CD8-positive, alpha-beta memory T cell (primary cell): ENCODE measurements at regions not wholly inside any gene's neighbourhood (a gene's known extent, or its start where the extent isn't known, plus 50 kb on each side); places are given as distances from the start of the nearest gene placed in this dataset.

Experiments
- CTCF ChIA-PET: fragments of 350-600 bp; sonication (Branson Sonifier 250); formaldehyde crosslinking; loops from one replicate; lab custom pipeline; 2021; ENCODE audit warnings: antibody characterized with exemption; lab: Charles Lee
- POLR2A ChIA-PET: fragments of 350-600 bp; sonication (Branson Sonifier 250); formaldehyde crosslinking; loops from one replicate; lab custom pipeline; 2021; ENCODE audit warnings: antibody characterized with exemption; lab: Charles Lee
- DNase-seq, 5 donors: peaks; one replicate each; pipeline versions ENCODE4 v3.0.0 to v3.0.0-alpha.2; 2020 to 2022; ENCODE audit warnings: mixed read lengths in 1 of 5
- H3K27ac ChIP-seq: one replicate; pipeline ENCODE4 v1.7.0; 2013; ENCODE audit warnings: low read depth, mild to moderate bottlenecking, low read length, moderate library complexity
- H3K27me3 ChIP-seq: 2 replicates; pipeline ENCODE4 v1.7.0; 2013; ENCODE audit warnings: low read length, mild to moderate bottlenecking; ENCODE audit not compliant: insufficient read depth, poor library complexity, severe bottlenecking
- H3K36me3 ChIP-seq: 2 replicates; pipeline ENCODE4 v1.7.0; 2013; ENCODE audit warnings: mild to moderate bottlenecking, low read length, moderate library complexity; ENCODE audit not compliant: insufficient read depth
- H3K4me1 ChIP-seq: 2 replicates; pipeline ENCODE4 v1.7.0; 2013; ENCODE audit warnings: mild to moderate bottlenecking, low read length, moderate library complexity; ENCODE audit not compliant: insufficient read depth
- H3K4me3 ChIP-seq: 2 replicates; pipeline ENCODE4 v1.7.0; 2013; ENCODE audit warnings: mild to moderate bottlenecking, low read length
- H3K9me3 ChIP-seq: 2 replicates; pipeline ENCODE4 v1.7.0; 2013; ENCODE audit warnings: mild to moderate bottlenecking, low read length
- H3K27ac Mint-ChIP-seq, 8 donors: one replicate each; pipeline ENCODE4 v1.8.0; 2020 to 2021; ENCODE audit warnings: mixed read lengths in 8 of 8, mild to moderate bottlenecking in 6 of 8, inconsistent platforms in 3 of 8, moderate library complexity in 3 of 8
- H3K27me3 Mint-ChIP-seq, 2 donors: one replicate each; pipeline ENCODE4 v1.8.0; 2020 to 2021; ENCODE audit warnings: mixed read lengths in 2 of 2, mild to moderate bottlenecking in 1 of 2, moderate library complexity in 1 of 2
- H3K36me3 Mint-ChIP-seq, 3 donors: one replicate each; pipeline ENCODE4 v1.8.0; 2020 to 2021; ENCODE audit warnings: mixed read lengths in 3 of 3, inconsistent platforms in 1 of 3, mild to moderate bottlenecking in 1 of 3
- H3K4me1 Mint-ChIP-seq, 3 donors: one replicate each; pipeline ENCODE4 v1.8.0; 2020 to 2021; ENCODE audit warnings: mixed read lengths in 3 of 3, inconsistent platforms in 1 of 3, mild to moderate bottlenecking in 1 of 3
- H3K4me3 Mint-ChIP-seq, 7 donors: one replicate each; pipeline ENCODE4 v1.8.0; 2020 to 2021; ENCODE audit warnings: mixed read lengths in 7 of 7, mild to moderate bottlenecking in 6 of 7, moderate library complexity in 4 of 7, inconsistent platforms in 2 of 7
- H3K9me3 Mint-ChIP-seq, 5 donors: one replicate each; pipeline ENCODE4 v1.8.0; 2020 to 2022; ENCODE audit warnings: mixed read lengths in 5 of 5, mild to moderate bottlenecking in 3 of 5, moderate library complexity in 2 of 5, inconsistent platforms in 1 of 5

DNA sequence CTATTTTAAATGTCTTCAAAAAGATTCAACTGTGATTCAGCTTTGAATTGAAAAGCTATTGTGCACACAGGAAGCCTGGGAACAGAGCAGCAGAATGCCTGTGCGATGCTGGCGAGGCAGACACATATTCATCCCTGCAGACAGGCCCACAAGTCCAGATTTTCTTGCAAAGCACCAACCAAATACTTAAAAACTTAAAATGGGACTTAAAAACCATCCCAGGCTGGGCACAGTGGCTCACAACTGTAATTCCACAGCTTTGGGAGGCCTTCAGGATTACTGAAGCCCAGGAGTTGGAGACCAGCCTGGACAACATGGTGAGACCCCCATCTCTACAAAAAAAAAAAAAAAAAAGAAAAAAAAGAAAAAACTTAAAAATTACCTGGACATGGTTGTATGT lies 122.6 kb upstream of the SERPIND1 start:
- H3K4me3 ChIP-seq = no peak overlapping the region
- CTCF ChIA-PET = no interaction called here
- H3K27ac Mint-ChIP-seq = no peak overlapping the region

DNA sequence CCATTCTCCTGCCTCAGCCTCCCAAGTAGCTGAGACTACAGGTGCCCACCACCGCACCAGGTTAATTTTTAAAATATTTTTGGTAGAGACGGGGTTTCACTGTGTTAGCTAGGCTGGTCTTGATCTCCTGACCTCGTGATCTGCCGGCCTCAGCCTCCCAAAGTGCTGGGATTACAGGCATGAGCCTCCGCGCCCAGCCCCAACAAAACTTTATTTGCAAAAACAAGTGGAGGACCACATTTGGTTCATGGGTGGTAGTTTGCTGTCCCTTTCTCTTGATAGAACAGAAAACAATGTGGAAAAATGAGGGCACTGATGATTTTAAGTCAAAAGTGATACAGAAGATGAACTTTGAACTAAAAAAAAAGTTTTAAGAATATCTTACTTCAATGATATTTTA lies 121.8 kb upstream of the SERPIND1 start:
- POLR2A ChIA-PET = no interaction called here

More for the DNA sequence above, 122.6 kb upstream of the SERPIND1 start:
- Histone ChIP-seq H3K9me3 (no peaks in the 10 kb centered on the region), H3K27me3 (no peaks in the 10 kb centered on the region), H3K36me3 (no peaks in the 10 kb centered on the region), H3K27ac (no peak overlapping the region), H3K4me1 (no peaks in the 10 kb centered on the region)
- Mint-ChIP-seq H3K9me3 (no peaks in the 10 kb centered on the region), H3K4me3 (no peak overlapping the region), H3K4me1 (no peaks in the 10 kb centered on the region), H3K36me3 (no peaks in the 10 kb centered on the region), H3K27me3 (peaks cover 0 to 2% of the 10 kb centered on the region in 2 donors)
- POLR2A ChIA-PET = no interaction called here
- DNase-seq = no peak

DNA sequence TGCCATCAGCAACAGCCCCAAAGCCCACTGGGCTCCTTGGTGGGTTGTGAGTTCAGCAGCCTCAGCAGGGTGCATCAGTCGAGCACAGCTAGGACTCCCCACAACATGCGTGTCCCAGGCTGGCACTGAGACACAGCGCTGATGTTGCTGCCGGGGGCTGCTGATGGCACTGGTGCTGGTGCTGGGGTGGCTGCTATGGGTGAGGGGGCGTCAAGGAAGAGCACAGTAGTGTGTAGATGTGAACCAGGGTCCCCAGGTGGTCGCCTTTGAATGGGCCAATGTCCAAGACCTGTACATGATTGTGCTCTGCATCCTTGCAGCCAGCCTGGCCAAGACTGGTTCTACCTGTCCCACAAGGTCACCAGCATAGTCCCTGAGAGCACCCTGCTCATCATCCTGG lies 121.3 kb upstream of the SERPIND1 start:
- no peaks in the 10 kb centered on the region for H3K27me3 ChIP-seq
- Mint-ChIP-seq H3K4me3 (no peak overlapping the region), H3K4me1 (no peaks in the 10 kb centered on the region), H3K9me3 (no peaks in the 10 kb centered on the region), H3K36me3 (no peaks in the 10 kb centered on the region), H3K27me3 (peaks cover 0 to 2% of the 10 kb centered on the region in 2 donors), H3K27ac (no peak overlapping the region)
- H3K4me1 ChIP-seq = no peaks in the 10 kb centered on the region
- H3K4me3 ChIP-seq = no peak overlapping the region
- DNase-seq = no peak
- no peaks in the 10 kb centered on the region for H3K9me3 ChIP-seq
- ChIA-PET POLR2A (no interaction called here), CTCF (no interaction called here)
- no peaks in the 10 kb centered on the region for H3K36me3 ChIP-seq
- H3K27ac ChIP-seq = no peak overlapping the region

More for the DNA sequence above, 121.8 kb upstream of the SERPIND1 start:
- Mint-ChIP-seq H3K4me3 (no peak overlapping the region), H3K4me1 (no peaks in the 10 kb centered on the region), H3K27me3 (peaks cover 0 to 2% of the 10 kb centered on the region in 2 donors), H3K9me3 (no peaks in the 10 kb centered on the region), H3K27ac (no peak overlapping the region), H3K36me3 (no peaks in the 10 kb centered on the region)
- no peaks in the 10 kb centered on the region for H3K36me3 ChIP-seq
- no peaks in the 10 kb centered on the region for H3K4me1 ChIP-seq
- no peak overlapping the region for H3K27ac ChIP-seq
- CTCF ChIA-PET = no interaction called here
- H3K27me3 ChIP-seq = no peaks in the 10 kb centered on the region
- no peak overlapping the region for H3K4me3 ChIP-seq
- no peaks in the 10 kb centered on the region for H3K9me3 ChIP-seq
- no peak for DNase-seq

DNA sequence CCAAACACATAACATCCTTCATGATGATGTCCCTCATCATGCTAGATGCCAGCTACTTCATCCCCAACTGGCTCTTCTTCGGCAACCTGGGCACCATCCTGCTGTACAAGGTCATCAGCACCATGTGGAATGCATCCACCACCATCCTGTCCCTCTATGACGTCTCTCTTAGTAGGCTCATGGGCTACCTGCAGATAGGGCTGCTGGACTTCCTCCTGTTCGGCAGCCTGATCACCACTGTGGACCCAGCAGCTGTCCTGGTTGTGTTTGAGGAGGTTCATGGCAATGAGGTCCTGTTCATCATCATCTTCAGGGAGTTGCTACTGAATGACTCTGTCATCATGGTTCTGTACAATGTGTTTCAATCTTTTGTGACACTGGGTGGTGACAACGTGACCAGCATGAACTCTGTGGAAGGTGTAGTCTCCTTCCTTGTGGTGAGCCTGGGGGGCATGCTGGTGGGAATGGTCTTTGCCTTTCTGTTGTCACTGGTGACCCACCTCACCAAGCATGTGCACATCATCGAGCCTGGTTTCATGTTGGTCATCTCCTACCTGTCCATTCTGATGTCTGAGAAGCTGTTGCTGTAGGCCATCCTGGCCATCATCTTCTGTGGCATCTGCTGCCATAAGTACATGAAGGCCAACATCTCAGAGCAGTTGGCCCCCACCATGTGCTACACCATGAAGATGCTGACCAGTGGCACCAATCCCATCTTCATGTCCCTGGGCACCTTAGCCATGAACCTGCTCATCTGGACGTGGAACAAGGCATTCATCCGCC lies 120.7 kb upstream of the SERPIND1 start:
- no peaks in the 10 kb centered on the region for H3K9me3 ChIP-seq
- H3K27ac ChIP-seq = no peak overlapping the region
- CTCF ChIA-PET = no interaction called here
- H3K36me3 ChIP-seq = no peaks in the 10 kb centered on the region
- no peaks in the 10 kb centered on the region for H3K4me1 ChIP-seq
- no peak overlapping the region for H3K4me3 ChIP-seq
- no peaks in the 10 kb centered on the region for H3K9me3 Mint-ChIP-seq
- H3K4me3 Mint-ChIP-seq = no peak overlapping the region
- H3K27me3 Mint-ChIP-seq = no peaks in the 10 kb centered on the region
- no peak overlapping the region for H3K27ac Mint-ChIP-seq
- POLR2A ChIA-PET = no interaction called here
- no peak for DNase-seq
- no peaks in the 10 kb centered on the region for H3K36me3 Mint-ChIP-seq
- no peaks in the 10 kb centered on the region for H3K4me1 Mint-ChIP-seq
- no peaks in the 10 kb centered on the region for H3K27me3 ChIP-seq

DNA sequence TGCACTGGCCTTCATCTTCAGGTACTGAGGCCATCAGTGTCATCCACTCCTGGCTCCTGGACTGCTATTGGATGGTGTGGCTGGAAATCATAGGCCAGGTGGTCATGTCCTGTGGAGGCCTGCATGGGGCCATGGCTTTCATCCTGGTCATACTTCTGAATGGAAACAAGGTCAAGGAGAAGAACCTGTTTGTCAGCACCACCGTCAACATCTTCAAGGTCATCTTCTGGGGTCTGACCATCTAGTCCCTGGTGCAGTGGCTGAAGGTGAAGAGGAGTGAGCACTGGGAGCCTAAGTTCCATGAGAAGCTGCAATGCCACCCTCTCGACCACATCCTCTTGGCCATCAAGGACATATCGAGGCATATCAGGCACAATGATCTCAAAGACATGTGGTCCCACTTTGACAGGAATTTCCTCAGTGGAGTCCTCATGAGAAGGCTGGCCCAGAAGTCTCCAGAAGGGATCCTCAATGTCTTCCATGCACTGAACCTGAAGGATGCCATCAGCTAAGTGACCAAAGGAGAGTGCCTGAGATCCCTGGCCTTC lies 120.0 kb upstream of the SERPIND1 start:
- POLR2A ChIA-PET = no interaction called here
- Mint-ChIP-seq H3K27me3 (no peaks in the 10 kb centered on the region), H3K27ac (no peak overlapping the region), H3K9me3 (no peaks in the 10 kb centered on the region), H3K36me3 (no peaks in the 10 kb centered on the region), H3K4me1 (no peaks in the 10 kb centered on the region), H3K4me3 (no peak overlapping the region)
- Histone ChIP-seq H3K27me3 (no peaks in the 10 kb centered on the region), H3K36me3 (no peaks in the 10 kb centered on the region), H3K4me3 (no peak overlapping the region), H3K27ac (no peak overlapping the region), H3K9me3 (no peaks in the 10 kb centered on the region), H3K4me1 (no peaks in the 10 kb centered on the region)
- DNase-seq = no peak
- CTCF ChIA-PET = no interaction called here

DNA sequence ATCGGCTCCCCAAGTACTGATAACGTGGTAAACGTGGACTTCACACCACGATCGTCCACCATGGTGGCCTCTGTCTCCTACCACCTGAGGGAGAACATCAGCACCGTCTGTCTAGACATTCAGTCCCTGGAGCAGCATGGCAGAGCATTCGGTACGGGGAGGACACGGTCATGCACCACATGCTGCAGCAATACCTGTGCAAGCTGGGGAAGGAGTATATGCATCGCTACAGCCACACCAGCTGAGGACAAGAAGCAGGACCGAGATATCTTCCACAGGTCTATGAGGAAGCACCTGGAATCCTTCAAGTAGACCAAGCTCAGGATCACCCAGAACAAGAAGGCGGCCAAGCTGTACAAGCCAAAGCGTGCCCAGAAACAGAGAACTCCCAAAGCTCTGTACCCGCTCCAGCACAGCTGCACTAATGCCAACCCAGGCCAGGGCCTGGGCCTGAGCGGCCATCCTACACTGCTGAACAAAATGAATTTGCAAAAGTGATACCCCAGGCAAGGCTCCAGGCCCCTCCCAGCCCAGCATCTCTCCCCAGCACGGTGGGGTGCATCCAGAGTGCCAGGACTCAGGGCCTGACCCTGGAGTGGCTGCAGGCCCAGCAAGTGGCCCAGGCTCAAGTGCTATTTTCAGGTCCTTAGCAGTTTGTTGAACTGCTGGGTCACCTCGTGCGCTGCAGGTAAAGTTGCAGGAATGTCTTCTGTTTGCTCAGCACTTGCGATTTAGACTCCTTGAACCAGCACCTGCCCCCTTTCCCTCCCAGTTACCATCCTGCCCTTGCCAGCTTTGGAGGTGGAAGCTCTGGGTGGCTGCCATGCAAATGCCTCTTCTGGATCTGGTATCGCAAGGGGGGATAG lies 119.3 kb upstream of the SERPIND1 start:
- Histone ChIP-seq H3K9me3 (no peaks in the 10 kb centered on the region), H3K4me3 (no peak overlapping the region), H3K27ac (no peak overlapping the region), H3K27me3 (no peaks in the 10 kb centered on the region), H3K36me3 (no peaks in the 10 kb centered on the region), H3K4me1 (no peaks in the 10 kb centered on the region)
- no peaks in the 10 kb centered on the region for H3K36me3 Mint-ChIP-seq
- no peak overlapping the region for H3K27ac Mint-ChIP-seq
- H3K4me1 Mint-ChIP-seq = no peaks in the 10 kb centered on the region
- no peaks in the 10 kb centered on the region for H3K27me3 Mint-ChIP-seq
- POLR2A ChIA-PET = no interaction called here
- DNase-seq = no peak
- H3K9me3 Mint-ChIP-seq = no peaks in the 10 kb centered on the region
- CTCF ChIA-PET = no interaction called here
- no peak overlapping the region for H3K4me3 Mint-ChIP-seq

DNA sequence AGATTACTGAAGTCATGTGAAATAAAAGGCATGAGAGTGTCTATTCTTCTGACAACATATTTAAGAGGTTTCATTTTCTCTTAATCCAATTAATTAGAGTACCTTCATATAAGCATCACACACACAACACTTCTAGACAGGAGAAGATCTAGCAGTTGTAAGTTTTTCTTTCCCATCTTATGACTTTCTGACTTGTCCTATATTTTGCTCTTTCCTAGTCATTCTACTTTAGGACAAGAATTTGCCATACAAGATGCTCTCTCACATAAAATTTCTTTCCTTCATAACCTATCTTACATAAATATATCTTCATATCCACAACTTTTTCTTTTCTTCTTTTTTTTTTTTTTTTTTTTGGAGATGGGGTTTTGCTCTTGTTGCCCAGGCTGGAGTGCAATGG lies 118.3 kb upstream of the SERPIND1 start:
- Mint-ChIP-seq H3K4me1 (no peaks in the 10 kb centered on the region), H3K27me3 (peaks cover 0 to 5% of the 10 kb centered on the region in 2 donors), H3K36me3 (no peaks in the 10 kb centered on the region), H3K27ac (peak overlapping the region in 2 of 8 donors; percentile 4 to 30), H3K4me3 (no peak overlapping the region), H3K9me3 (no peaks in the 10 kb centered on the region)
- no peak for DNase-seq
- ChIA-PET POLR2A (no interaction called here), CTCF (no interaction called here)
- Histone ChIP-seq H3K9me3 (no peaks in the 10 kb centered on the region), H3K4me1 (no peaks in the 10 kb centered on the region), H3K4me3 (no peak overlapping the region), H3K27me3 (no peaks in the 10 kb centered on the region), H3K27ac (no peak overlapping the region), H3K36me3 (no peaks in the 10 kb centered on the region)

DNA sequence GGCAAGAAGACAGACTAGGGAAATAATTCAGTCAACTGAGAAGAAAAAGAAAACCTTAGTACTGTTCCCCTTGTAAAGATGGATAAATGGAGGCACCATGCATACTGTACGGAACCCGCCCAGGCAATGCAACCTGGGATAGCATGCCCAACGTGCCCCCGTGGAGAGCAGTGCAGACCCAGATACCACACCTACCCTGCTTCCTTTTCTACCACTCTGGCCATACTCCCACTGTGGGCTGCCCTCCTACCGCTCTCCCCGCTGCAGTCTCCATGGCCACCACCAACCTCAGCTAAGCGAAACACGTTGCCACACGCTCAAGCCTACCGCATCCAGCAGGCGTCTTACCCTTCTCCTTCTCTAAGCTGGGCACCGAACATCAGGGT lies 117.4 kb upstream of the SERPIND1 start:
- ChIA-PET POLR2A (no interaction called here), CTCF (no interaction called here)
- H3K4me1 ChIP-seq = no peaks in the 10 kb centered on the region
- H3K4me3 Mint-ChIP-seq = no peak overlapping the region
- no peak overlapping the region for H3K4me3 ChIP-seq
- H3K27me3 ChIP-seq = no peaks in the 10 kb centered on the region
- H3K36me3 ChIP-seq = no peaks in the 10 kb centered on the region
- H3K36me3 Mint-ChIP-seq = no peaks in the 10 kb centered on the region
- H3K27ac ChIP-seq = no peak overlapping the region
- H3K4me1 Mint-ChIP-seq = no peaks in the 10 kb centered on the region
- no peaks in the 10 kb centered on the region for H3K9me3 ChIP-seq
- DNase-seq = no peak
- H3K27me3 Mint-ChIP-seq = peaks cover under 1 to 5% of the 10 kb centered on the region in 2 donors
- H3K9me3 Mint-ChIP-seq = no peaks in the 10 kb centered on the region
- no peak overlapping the region for H3K27ac Mint-ChIP-seq
